T-helper 17 cell (primary cell): ENCODE measurements at regions not wholly inside any gene's neighbourhood (a gene's known extent, or its start where the extent isn't known, plus 50 kb on each side); places are given as distances from the start of the nearest gene placed in this dataset.

Source experiments
- ATAC-seq: fragments of 150-1000 bp; cut with Tn5 transposase; 2 replicates; pipeline ENCODE4 v1.10.0; 2021; ENCODE audit warnings: mild to moderate bottlenecking, moderate library complexity
- DNase-seq, 3 donors: peaks; one replicate each; pipeline versions ENCODE4 v3.0.0 to v3.0.0-alpha.2; 2020 to 2021
- H3K9me3 ChIP-seq: one replicate; pipeline ENCODE4 v1.7.0; 2013; ENCODE audit warnings: low read length, mild to moderate bottlenecking; ENCODE audit not compliant: control insufficient read depth, poor library complexity, severe bottlenecking
- H3K27ac Mint-ChIP-seq: one replicate; pipeline ENCODE4 v1.8.0; 2022; ENCODE audit warnings: mild to moderate bottlenecking, moderate library complexity, mixed read lengths
- H3K27me3 Mint-ChIP-seq: one replicate; pipeline ENCODE4 v1.8.0; 2022; ENCODE audit warnings: mixed read lengths
- H3K36me3 Mint-ChIP-seq: one replicate; pipeline ENCODE4 v1.8.0; 2022; ENCODE audit warnings: low read depth, mixed read lengths
- H3K4me1 Mint-ChIP-seq: one replicate; pipeline ENCODE4 v1.8.0; 2022; ENCODE audit warnings: mild to moderate bottlenecking, mixed read lengths
- H3K4me3 Mint-ChIP-seq: one replicate; pipeline ENCODE4 v1.8.0; 2022; ENCODE audit warnings: mild to moderate bottlenecking, moderate library complexity, mixed read lengths

DNA sequence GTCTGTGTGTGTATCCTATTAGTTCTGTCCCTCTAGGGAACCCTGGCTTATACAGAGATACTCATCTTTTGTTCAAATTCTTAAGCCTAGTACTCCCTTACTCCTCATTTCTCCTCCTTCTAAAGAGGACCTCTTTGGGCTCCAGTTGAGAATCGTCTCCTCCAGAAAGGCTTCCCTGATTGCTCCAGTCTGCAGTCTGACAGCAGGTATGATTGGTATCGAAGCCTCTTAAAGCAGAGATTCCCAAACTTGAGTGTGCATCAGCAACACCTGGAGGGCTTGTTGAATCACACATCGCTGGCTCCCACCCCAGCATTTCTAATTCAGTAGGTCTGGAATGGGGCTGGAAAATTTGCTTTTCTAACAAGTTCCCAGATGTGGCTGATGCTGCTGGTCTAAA is 60.9 kb upstream of the NMNAT3 start:
- H3K9me3 ChIP-seq, result no peaks in the 10 kb centered on the region
- H3K4me3 Mint-ChIP-seq, result no peak overlapping the region
- peaks cover 5% of the 10 kb centered on the region for H3K27me3 Mint-ChIP-seq
- no peak overlapping the region for H3K27ac Mint-ChIP-seq
- no peaks in the 10 kb centered on the region for H3K4me1 Mint-ChIP-seq
- DNase-seq, result no peak
- ATAC-seq, result no peak
- H3K36me3 Mint-ChIP-seq, result no peaks in the 10 kb centered on the region

DNA sequence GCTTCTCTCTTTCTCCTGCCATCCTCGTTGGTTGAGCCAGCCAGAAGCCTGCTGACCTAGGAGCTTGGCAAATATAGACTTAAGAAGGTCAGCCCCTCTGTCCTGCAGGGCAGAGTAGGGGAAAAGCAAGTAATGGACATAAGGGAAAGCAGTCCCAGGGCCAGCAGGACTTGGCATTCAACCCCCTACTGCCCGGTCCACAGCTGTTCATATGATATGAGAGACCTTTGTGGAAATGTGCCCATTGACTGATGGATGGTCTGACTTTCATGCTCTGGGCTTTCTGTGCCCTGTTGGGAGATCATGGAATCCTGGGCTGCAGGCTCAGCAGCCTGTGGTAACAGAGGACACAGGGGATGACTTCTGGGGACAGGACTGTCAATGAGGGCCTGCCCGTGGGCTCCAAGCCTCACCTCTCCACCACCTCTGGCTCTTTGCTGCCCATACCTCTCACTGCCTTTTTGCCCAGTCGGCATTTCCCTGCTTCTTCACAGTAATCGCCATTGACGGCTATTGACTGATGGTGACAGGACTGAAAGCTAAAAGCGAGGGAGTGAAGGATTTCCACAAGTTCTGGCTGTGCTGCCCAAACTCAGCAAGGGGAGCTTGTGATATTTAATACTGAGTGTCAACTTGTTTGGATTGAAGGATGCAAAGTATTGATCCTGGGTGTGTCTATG is 60.0 kb upstream of the NMNAT3 start:
- H3K27ac Mint-ChIP-seq, result no peak overlapping the region
- no peak for DNase-seq
- no peaks in the 10 kb centered on the region for H3K4me1 Mint-ChIP-seq
- H3K9me3 ChIP-seq, result no peaks in the 10 kb centered on the region
- ATAC-seq, result no peak
- H3K36me3 Mint-ChIP-seq, result no peaks in the 10 kb centered on the region
- no peak overlapping the region for H3K4me3 Mint-ChIP-seq
- H3K27me3 Mint-ChIP-seq, result no peaks in the 10 kb centered on the region

DNA sequence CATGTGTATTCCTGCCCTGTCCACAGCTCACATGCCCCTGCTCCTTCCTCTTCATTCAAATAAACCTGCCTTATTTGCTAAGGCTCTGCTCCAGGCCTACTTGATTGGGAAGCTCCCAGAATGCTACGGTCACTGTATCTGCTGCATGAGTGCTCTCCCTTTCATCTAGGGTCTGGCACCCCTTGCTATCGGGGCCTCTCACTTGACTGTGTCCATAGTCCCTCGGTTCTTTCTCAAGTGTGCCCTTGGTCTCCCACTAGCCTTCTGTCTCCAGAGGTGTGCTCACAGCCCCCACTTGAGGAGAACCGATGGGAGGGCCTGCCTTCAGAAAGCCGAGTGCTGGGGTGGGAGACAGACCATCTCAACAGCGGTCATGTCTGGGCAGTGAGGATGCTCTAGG is 57.4 kb upstream of the NMNAT3 start:
- no peaks in the 10 kb centered on the region for H3K4me1 Mint-ChIP-seq
- no peaks in the 10 kb centered on the region for H3K36me3 Mint-ChIP-seq
- no peaks in the 10 kb centered on the region for H3K9me3 ChIP-seq
- no peak for DNase-seq
- H3K4me3 Mint-ChIP-seq, result no peak overlapping the region
- H3K27me3 Mint-ChIP-seq, result no peaks in the 10 kb centered on the region
- no peak for ATAC-seq
- H3K27ac Mint-ChIP-seq, result no peak overlapping the region

DNA sequence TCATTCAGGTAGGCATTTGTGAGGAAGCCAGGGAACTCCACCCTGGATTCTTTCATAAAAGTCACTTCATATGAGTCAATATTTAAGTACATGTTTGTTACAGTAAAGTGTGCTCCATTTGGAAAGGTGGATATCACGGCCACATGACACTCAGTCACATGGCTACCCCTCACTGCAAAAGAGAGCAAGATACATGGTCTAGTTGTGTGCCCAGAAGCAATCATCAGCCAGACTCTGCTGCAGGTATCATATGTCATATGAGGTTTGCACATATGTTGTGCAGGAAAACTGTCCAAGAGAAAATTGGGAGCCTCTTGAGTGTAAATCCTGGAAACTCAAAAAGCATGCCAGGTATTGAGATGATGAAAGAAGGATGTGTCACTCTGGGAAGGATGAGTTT is 55.0 kb upstream of the NMNAT3 start:
- Mint-ChIP-seq H3K4me1 (no peaks in the 10 kb centered on the region), H3K27ac (no peak overlapping the region), H3K36me3 (no peaks in the 10 kb centered on the region), H3K27me3 (peaks cover 5% of the 10 kb centered on the region), H3K4me3 (no peak overlapping the region)
- no peak for DNase-seq
- H3K9me3 ChIP-seq, result no peaks in the 10 kb centered on the region
- no peak for ATAC-seq

DNA sequence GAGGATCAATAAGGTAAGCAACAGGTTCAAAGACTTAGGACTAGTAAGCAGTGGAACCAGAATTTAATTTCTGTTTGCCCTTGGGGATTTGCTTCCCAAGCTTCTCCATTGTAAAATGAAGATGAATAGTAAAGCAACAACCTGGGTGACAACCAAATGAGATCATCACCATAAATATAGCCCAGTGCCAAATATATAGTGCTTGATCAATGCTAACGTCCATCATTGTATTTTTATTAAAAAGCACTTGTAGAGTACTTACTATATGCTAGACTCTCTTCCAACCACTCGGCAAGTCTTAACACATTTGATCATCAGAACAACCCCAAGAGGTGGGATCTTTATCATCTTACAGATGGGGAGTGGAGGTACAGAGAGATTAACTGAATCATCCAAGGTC is 51.5 kb upstream of the NMNAT3 start:
- no peak overlapping the region for H3K4me3 Mint-ChIP-seq
- no peak for DNase-seq
- ATAC-seq, result no peak

DNA sequence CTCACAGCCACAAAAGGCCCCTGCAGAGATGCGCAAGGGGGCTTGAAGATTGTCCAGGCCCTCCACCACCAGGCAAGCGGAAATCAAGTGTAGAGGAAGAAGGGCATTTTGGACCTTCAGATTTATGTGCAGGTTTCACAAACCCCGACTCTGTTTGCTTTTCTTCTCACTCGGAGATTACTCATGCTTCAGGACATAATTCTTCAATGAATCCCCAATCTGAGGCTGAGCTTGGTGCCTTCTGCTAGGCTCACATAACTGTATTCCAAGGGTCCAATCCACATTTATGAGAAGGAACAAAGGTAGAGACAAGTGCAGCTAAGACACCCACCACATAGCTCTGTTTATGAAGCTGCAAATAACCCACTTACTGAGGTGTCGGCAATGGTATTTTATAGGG is 50.6 kb upstream of the NMNAT3 start:
- H3K36me3 Mint-ChIP-seq, result no peaks in the 10 kb centered on the region
- ATAC-seq (no peak), DNase-seq (no peak)
- no peak overlapping the region for H3K27ac Mint-ChIP-seq
- peaks cover 5% of the 10 kb centered on the region for H3K27me3 Mint-ChIP-seq
- no peak overlapping the region for H3K4me3 Mint-ChIP-seq
- H3K9me3 ChIP-seq, result no peaks in the 10 kb centered on the region
- H3K4me1 Mint-ChIP-seq, result no peaks in the 10 kb centered on the region

More for the DNA sequence above, 51.5 kb upstream of the NMNAT3 start:
- Mint-ChIP-seq H3K27ac (no peak overlapping the region), H3K27me3 (peaks cover 5% of the 10 kb centered on the region), H3K36me3 (no peaks in the 10 kb centered on the region), H3K4me1 (no peaks in the 10 kb centered on the region)
- H3K9me3 ChIP-seq, result no peaks in the 10 kb centered on the region
